Lung (tissue), 11 donors: ENCODE measurements at regions not wholly inside any gene's neighbourhood (a gene's known extent, or its start where the extent isn't known, plus 50 kb on each side); places are given as distances from the start of the nearest gene placed in this dataset.
A peak's percentile ranks its signal among the peaks of the same experiment; 100 is the strongest.

Experiments used
- ATAC-seq: fragments of 200-7000 bp; cut with Tn5 transposase; one replicate; pipeline ENCODE4 v1.9.1; 2020; ENCODE audit warnings: moderate number of reproducible peaks; ENCODE audit not compliant: insufficient read depth, low FRiP score
- DNase-seq, 3 donors: peaks; one replicate each; pipeline ENCODE4 v3.0.0-alpha.2; 2013 to 2017
- H3K27ac ChIP-seq, 2 donors: one replicate each; pipeline ENCODE4 v1.5.1; 2013; ENCODE audit warnings: mild to moderate bottlenecking in 2 of 2, moderate library complexity in 2 of 2, control low read depth in 1 of 2, inconsistent platforms in 1 of 2, low read depth in 1 of 2, low read length in 1 of 2
- H3K27me3 ChIP-seq, 3 donors: one replicate each; pipeline ENCODE4 v1.5.1; 2013; ENCODE audit warnings: low read length in 2 of 3; ENCODE audit not compliant: control insufficient read depth in 3 of 3, insufficient read depth in 3 of 3
- H3K36me3 ChIP-seq, 4 donors: one replicate each; pipeline ENCODE4 v1.5.1; 2013; ENCODE audit warnings: low read length in 4 of 4, mild to moderate bottlenecking in 1 of 4, moderate library complexity in 1 of 4; ENCODE audit not compliant: control insufficient read depth in 4 of 4, insufficient read depth in 4 of 4
- H3K4me1 ChIP-seq, 5 donors: one replicate each; pipeline ENCODE4 v1.5.1; 2013; ENCODE audit warnings: low read length in 5 of 5, mild to moderate bottlenecking in 2 of 5, moderate library complexity in 1 of 5; ENCODE audit not compliant: control insufficient read depth in 5 of 5, insufficient read depth in 5 of 5
- H3K4me3 ChIP-seq: one replicate; pipeline ENCODE4 v1.5.1; 2013; ENCODE audit warnings: mild to moderate bottlenecking, control low read depth, moderate library complexity
- H3K9ac ChIP-seq, 2 donors: one replicate each; pipeline ENCODE4 v1.5.1; 2013; ENCODE audit warnings: low read length in 2 of 2, control low read depth in 1 of 2; ENCODE audit not compliant: insufficient read depth in 1 of 2
- H3K9me3 ChIP-seq, 4 donors: one replicate each; pipeline ENCODE4 v1.5.1; 2013; ENCODE audit warnings: low read length in 3 of 4, mild to moderate bottlenecking in 1 of 4, moderate library complexity in 1 of 4; ENCODE audit not compliant: control insufficient read depth in 4 of 4, insufficient read depth in 3 of 4
- CTCF ChIP-seq: IDR thresholded peaks from 2 replicates; pipeline ENCODE4 v1.5.1; 2012; ENCODE audit warnings: mild to moderate bottlenecking; ENCODE audit errors: control extremely low read depth, extremely low read depth
- WGBS, 2 donors: extraction: QIAGEN DNeasy Blood & Tissue Kit; methylation state at CpG; one replicate each; pipeline ENCODE4 v1.1.7; 2013; 5-methylcytosine and 5-hydroxymethylcytosine counted together
- donor health status: control.
- donor health status: control.
- donor health status: Bipolar disorder and iron deficiency.
- donor health status: healthy.
- donor health status: DM: yes; HTN: yes; CAD: no.

GRCh38 chr2:13504808-13505207 is 788.1 kb downstream of the TRIB2 start:
- WGBS, 2 donors, result 75 to 81% methylated on average over 1 of the region's 1 CpG
- no peak for DNase-seq
- H3K4me3 ChIP-seq, result no peak overlapping the region
- no peaks in the 10 kb centered on the region for H3K9me3 ChIP-seq
- H3K27ac ChIP-seq, result no peak overlapping the region
- H3K9ac ChIP-seq, result no peak overlapping the region
- no peaks in the 10 kb centered on the region for H3K27me3 ChIP-seq
- no peak for TF ChIP-seq CTCF
- peaks cover 0 to under 1% (median 0%) of the 10 kb centered on the region in 5 donors for H3K4me1 ChIP-seq
- no peak for ATAC-seq
- no peaks in the 10 kb centered on the region for H3K36me3 ChIP-seq

GRCh38 chr2:13508671-13509070 is 791.9 kb downstream of the TRIB2 start:
- no peak for TF ChIP-seq CTCF
- no peak for ATAC-seq
- Histone ChIP-seq H3K9ac (no peak overlapping the region), H3K36me3 (no peaks in the 10 kb centered on the region), H3K4me1 (no peaks in the 10 kb centered on the region), H3K27ac (no peak overlapping the region), H3K9me3 (no peaks in the 10 kb centered on the region), H3K27me3 (no peaks in the 10 kb centered on the region), H3K4me3 (no peak overlapping the region)
- DNase-seq, result peak in 2 of 3 donors; percentile 5 to 9
- WGBS, 2 donors, result 75 to 79% methylated on average over 1 of the region's 1 CpG

GRCh38 chr2:13515254-13515653 is 798.5 kb downstream of the TRIB2 start:
- no peak for TF ChIP-seq CTCF
- Histone ChIP-seq H3K36me3 (no peaks in the 10 kb centered on the region), H3K4me1 (no peaks in the 10 kb centered on the region)

GRCh38 chr2:13522096-13522495 is 805.4 kb downstream of the TRIB2 start:
- H3K36me3 ChIP-seq, result no peaks in the 10 kb centered on the region
- H3K4me3 ChIP-seq, result no peak overlapping the region
- TF ChIP-seq CTCF, result no peak
- H3K9ac ChIP-seq, result no peak overlapping the region
- H3K27me3 ChIP-seq, result no peaks in the 10 kb centered on the region
- ATAC-seq (no peak), DNase-seq (no peak)
- 86 to 92% methylated on average over 6 of the region's 6 CpGs for WGBS, 2 donors
- H3K4me1 ChIP-seq, result no peaks in the 10 kb centered on the region
- no peaks in the 10 kb centered on the region for H3K9me3 ChIP-seq
- no peak overlapping the region for H3K27ac ChIP-seq

More at GRCh38 chr2:13515254-13515653, 798.5 kb downstream of the TRIB2 start:
- no peaks in the 10 kb centered on the region for H3K9me3 ChIP-seq
- H3K9ac ChIP-seq, result no peak overlapping the region
- no peaks in the 10 kb centered on the region for H3K27me3 ChIP-seq
- no peak overlapping the region for H3K27ac ChIP-seq
- H3K4me3 ChIP-seq, result no peak overlapping the region
- DNase-seq (no peak), ATAC-seq (no peak)
- WGBS, 2 donors, result 77 to 79% methylated on average over 3 of the region's 3 CpGs
